ENCODE measurements at regions not wholly inside any gene's neighbourhood (a gene's known extent, or its start where the extent isn't known, plus 50 kb on each side); places are given as distances from the start of the nearest gene placed in this dataset.

GRCh38 chr10:2048337-2048973 is 311.1 kb upstream of the ADARB2 start:
- Histone ChIP-seq H3K14ac (ENCODE audit: low read length in 2 of 2) (no peak overlapping the region), H2BK5ac (ENCODE audit: low read depth, low read length, poor library complexity, severe bottlenecking) (no peak overlapping the region), H2BK12ac (ENCODE audit: low read length in 2 of 2) (no peak overlapping the region), H3K9ac (ENCODE audit: low read length) (no peak overlapping the region), H3K18ac (ENCODE audit: low read depth in 1 of 2, low read length in 2 of 2) (no peak overlapping the region), H3K4me1 (ENCODE audit: control insufficient read depth, insufficient read depth, low read depth, low read length) (no peaks in the 10 kb centered on the region), H4K8ac (ENCODE audit: low read length) (no peak overlapping the region), H3K4me3 (ENCODE audit: insufficient read depth in 1 of 2, low read depth in 1 of 2, low read length in 2 of 2) (no peak overlapping the region), H2AK5ac (ENCODE audit: low read length, severe bottlenecking) (no peak overlapping the region), H3K27me3 (ENCODE audit: control insufficient read depth in 1 of 2, insufficient read depth in 1 of 2, low read length in 2 of 2) (no peaks in the 10 kb centered on the region), H2AFZ (ENCODE audit: low read depth, low read length) (no peak overlapping the region), H3K23ac (ENCODE audit: low read length in 2 of 2) (no peak overlapping the region), H3K4ac (ENCODE audit: low read depth in 1 of 2, low read length in 2 of 2) (no peak overlapping the region), H3K79me1 (replicated peaks; ENCODE audit: low read length, poor library complexity, severe bottlenecking) (no peaks in the 10 kb centered on the region), H2BK120ac (ENCODE audit: low read depth, low read length) (no peak overlapping the region), H3K4me2 (ENCODE audit: low read length, poor library complexity, severe bottlenecking) (no peak overlapping the region), H4K91ac (ENCODE audit: low read length) (no peak overlapping the region), H2BK15ac (ENCODE audit: low read depth, poor library complexity, severe bottlenecking) (no peak overlapping the region), H3K9me3 (ENCODE audit: control insufficient read depth, low read length) (peaks cover 32% of the 10 kb centered on the region), H3K36me3 (ENCODE audit: control insufficient read depth in 1 of 2, insufficient read depth in 2 of 2, low read depth in 1 of 2, low read length in 2 of 2) (no peaks in the 10 kb centered on the region), H3K27ac (ENCODE audit: low read length, poor library complexity, severe bottlenecking) (no peak overlapping the region)
- WGBS, result 65% methylated on average over 5 of the region's 5 CpGs
- DNase-seq, result no peak

- 64% methylated on average over 3 of the region's 3 CpGs for WGBS
- Histone ChIP-seq H3K4me1 (ENCODE audit: control insufficient read depth, insufficient read depth, low read depth, low read length) (no peaks in the 10 kb centered on the region), H3K27me3 (ENCODE audit: control insufficient read depth in 1 of 2, insufficient read depth in 1 of 2, low read length in 2 of 2) (no peaks in the 10 kb centered on the region), H3K9ac (ENCODE audit: low read length) (no peak overlapping the region), H3K23ac (ENCODE audit: low read length in 2 of 2) (no peak overlapping the region), H3K14ac (ENCODE audit: low read length in 2 of 2) (no peak overlapping the region), H3K4ac (ENCODE audit: low read depth in 1 of 2, low read length in 2 of 2) (no peak overlapping the region), H2BK12ac (ENCODE audit: low read length in 2 of 2) (no peak overlapping the region), H2BK5ac (ENCODE audit: low read depth, low read length, poor library complexity, severe bottlenecking) (no peak overlapping the region), H3K18ac (ENCODE audit: low read depth in 1 of 2, low read length in 2 of 2) (no peak overlapping the region), H2AFZ (ENCODE audit: low read depth, low read length) (no peak overlapping the region), H4K8ac (ENCODE audit: low read length) (no peak overlapping the region), H3K9me3 (ENCODE audit: control insufficient read depth, low read length) (peaks cover 35% of the 10 kb centered on the region), H3K79me1 (replicated peaks; ENCODE audit: low read length, poor library complexity, severe bottlenecking) (no peaks in the 10 kb centered on the region), H3K36me3 (ENCODE audit: control insufficient read depth in 1 of 2, insufficient read depth in 2 of 2, low read depth in 1 of 2, low read length in 2 of 2) (no peaks in the 10 kb centered on the region), H3K4me2 (ENCODE audit: low read length, poor library complexity, severe bottlenecking) (no peak overlapping the region), H3K4me3 (ENCODE audit: insufficient read depth in 1 of 2, low read depth in 1 of 2, low read length in 2 of 2) (no peak overlapping the region), H3K27ac (ENCODE audit: low read length, poor library complexity, severe bottlenecking) (no peak overlapping the region), H2BK15ac (ENCODE audit: low read depth, poor library complexity, severe bottlenecking) (no peak overlapping the region), H4K91ac (ENCODE audit: low read length) (no peak overlapping the region), H2AK5ac (ENCODE audit: low read length, severe bottlenecking) (no peak overlapping the region), H2BK120ac (ENCODE audit: low read depth, low read length) (no peak overlapping the region)
- DNase-seq, result no peak
These were observed 310.4 kb upstream of the ADARB2 start for GRCh38 chr10:2047679-2048078.

- Histone ChIP-seq H2BK15ac (ENCODE audit: low read depth, poor library complexity, severe bottlenecking) (no peak overlapping the region), H3K27me3 (ENCODE audit: control insufficient read depth in 1 of 2, insufficient read depth in 1 of 2, low read length in 2 of 2) (no peaks in the 10 kb centered on the region), H2BK12ac (ENCODE audit: low read length in 2 of 2) (no peak overlapping the region), H2BK5ac (ENCODE audit: low read depth, low read length, poor library complexity, severe bottlenecking) (no peak overlapping the region), H4K91ac (ENCODE audit: low read length) (no peak overlapping the region), H3K14ac (ENCODE audit: low read length in 2 of 2) (no peak overlapping the region), H2AK5ac (ENCODE audit: low read length, severe bottlenecking) (no peak overlapping the region), H3K4me3 (ENCODE audit: insufficient read depth in 1 of 2, low read depth in 1 of 2, low read length in 2 of 2) (no peak overlapping the region), H4K8ac (ENCODE audit: low read length) (no peak overlapping the region), H3K4ac (ENCODE audit: low read depth in 1 of 2, low read length in 2 of 2) (no peak overlapping the region), H3K4me1 (ENCODE audit: control insufficient read depth, insufficient read depth, low read depth, low read length) (no peaks in the 10 kb centered on the region), H2BK120ac (ENCODE audit: low read depth, low read length) (no peak overlapping the region), H2AFZ (ENCODE audit: low read depth, low read length) (no peak overlapping the region), H3K36me3 (ENCODE audit: control insufficient read depth in 1 of 2, insufficient read depth in 2 of 2, low read depth in 1 of 2, low read length in 2 of 2) (no peaks in the 10 kb centered on the region), H3K9ac (ENCODE audit: low read length) (no peak overlapping the region), H3K9me3 (ENCODE audit: control insufficient read depth, low read length) (peaks cover 21% of the 10 kb centered on the region), H3K4me2 (ENCODE audit: low read length, poor library complexity, severe bottlenecking) (no peak overlapping the region), H3K23ac (ENCODE audit: low read length in 2 of 2) (no peak overlapping the region), H3K18ac (ENCODE audit: low read depth in 1 of 2, low read length in 2 of 2) (no peak overlapping the region), H3K27ac (ENCODE audit: low read length, poor library complexity, severe bottlenecking) (no peak overlapping the region), H3K79me1 (replicated peaks; ENCODE audit: low read length, poor library complexity, severe bottlenecking) (no peaks in the 10 kb centered on the region)
- 92% methylated on average over 6 of the region's 8 CpGs for WGBS
- DNase-seq, result no peak
These were observed 306.1 kb upstream of the ADARB2 start for GRCh38 chr10:2043379-2043778.

GRCh38 chr10:2038036-2038435 is 300.7 kb upstream of the ADARB2 start:
- Histone ChIP-seq H2BK15ac (ENCODE audit: low read depth, poor library complexity, severe bottlenecking) (no peak overlapping the region), H3K9ac (ENCODE audit: low read length) (no peak overlapping the region), H3K4me1 (ENCODE audit: control insufficient read depth, insufficient read depth, low read depth, low read length) (no peaks in the 10 kb centered on the region), H3K4me3 (ENCODE audit: insufficient read depth in 1 of 2, low read depth in 1 of 2, low read length in 2 of 2) (no peak overlapping the region), H2BK5ac (ENCODE audit: low read depth, low read length, poor library complexity, severe bottlenecking) (no peak overlapping the region), H3K27me3 (ENCODE audit: control insufficient read depth in 1 of 2, insufficient read depth in 1 of 2, low read length in 2 of 2) (no peaks in the 10 kb centered on the region), H2AK5ac (ENCODE audit: low read length, severe bottlenecking) (no peak overlapping the region), H3K23ac (ENCODE audit: low read length in 2 of 2) (no peak overlapping the region), H3K4me2 (ENCODE audit: low read length, poor library complexity, severe bottlenecking) (no peak overlapping the region), H2BK12ac (ENCODE audit: low read length in 2 of 2) (no peak overlapping the region), H3K18ac (ENCODE audit: low read depth in 1 of 2, low read length in 2 of 2) (no peak overlapping the region), H3K14ac (ENCODE audit: low read length in 2 of 2) (no peak overlapping the region), H2AFZ (ENCODE audit: low read depth, low read length) (no peak overlapping the region), H4K8ac (ENCODE audit: low read length) (no peak overlapping the region), H4K91ac (ENCODE audit: low read length) (no peak overlapping the region), H3K36me3 (ENCODE audit: control insufficient read depth in 1 of 2, insufficient read depth in 2 of 2, low read depth in 1 of 2, low read length in 2 of 2) (no peaks in the 10 kb centered on the region), H3K27ac (ENCODE audit: low read length, poor library complexity, severe bottlenecking) (no peak overlapping the region), H3K9me3 (ENCODE audit: control insufficient read depth, low read length) (peaks cover 14% of the 10 kb centered on the region), H2BK120ac (ENCODE audit: low read depth, low read length) (no peak overlapping the region), H3K79me1 (replicated peaks; ENCODE audit: low read length, poor library complexity, severe bottlenecking) (no peaks in the 10 kb centered on the region), H3K4ac (ENCODE audit: low read depth in 1 of 2, low read length in 2 of 2) (no peak overlapping the region)
- WGBS, result 71% methylated on average over 2 of the region's 2 CpGs
- DNase-seq, result no peak

All from mesenchymal stem cell (in vitro differentiated cells and primary cell).